ENCODE measurements at regions not wholly inside any gene's neighbourhood (a gene's known extent, or its start where the extent isn't known, plus 50 kb on each side); places are given as distances from the start of the nearest gene placed in this dataset.

DNA sequence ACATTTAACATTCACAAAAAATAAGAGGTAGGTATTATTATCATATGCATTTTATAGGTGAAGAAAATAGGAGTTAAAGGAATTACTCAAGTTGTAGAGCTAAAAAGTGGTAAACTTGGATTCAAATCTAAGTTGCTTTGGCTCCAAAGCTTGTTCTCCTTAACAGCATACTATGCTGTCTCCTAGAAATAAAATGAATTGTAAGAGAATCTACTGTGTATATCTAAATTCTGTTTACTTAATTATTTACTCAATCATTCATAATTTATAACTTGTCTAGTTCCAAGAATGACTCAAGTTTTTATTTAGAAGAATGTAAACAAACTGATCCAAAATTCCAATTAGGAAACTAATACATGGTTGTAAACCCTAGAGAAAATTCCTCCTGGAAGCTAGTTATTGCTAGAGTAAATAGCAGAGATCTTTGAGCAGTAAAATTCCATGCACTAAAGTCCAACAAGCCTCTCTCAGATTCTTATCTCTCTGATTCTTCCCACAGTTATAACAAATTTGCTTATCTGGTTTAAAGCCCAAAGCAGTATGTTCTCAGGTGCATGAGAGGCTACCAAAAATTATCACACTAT lies 132.5 kb upstream of the DPT start:
- TF ChIP-seq ZNF274 (IDR thresholded peaks at IDR 0.05; ENCODE audit: low read depth, low read length) (no peak), SUZ12 (IDR thresholded peaks at IDR 0.05; ENCODE audit: extremely low read depth, insufficient read depth, insufficient read length) (no peak), YY1 (IDR thresholded peaks at IDR 0.05; ENCODE audit: insufficient read depth, insufficient read length) (no peak)
